SK-N-SH (cell line): ENCODE measurements at regions not wholly inside any gene's neighbourhood (a gene's known extent, or its start where the extent isn't known, plus 50 kb on each side); places are given as distances from the start of the nearest gene placed in this dataset.

Experiments used
- EP300 ChIP-seq, 2 experiments: IDR thresholded peaks; 2 replicates each; pipeline versions ENCODE4 v1.4.0 to v1.6.1; 2012; ENCODE audit warnings: borderline replicate concordance in 1 of 2, low read depth in 1 of 2, low read length in 1 of 2
- IRF3 ChIP-seq: fragments of 150-350 bp; IDR thresholded peaks from 2 replicates; pipeline ENCODE4 v1.6.1; 2016; ENCODE audit warnings: mild to moderate bottlenecking, low read depth, low read length
- MXI1 ChIP-seq: IDR thresholded peaks from 2 replicates; pipeline ENCODE4 v1.6.1; 2012; ENCODE audit warnings: mild to moderate bottlenecking, low read depth, low read length, improper control_type of control experiment
- TAF1 ChIP-seq: IDR thresholded peaks from 2 replicates; pipeline ENCODE4 v1.6.1; 2012; ENCODE audit warnings: low read depth, mild to moderate bottlenecking, low read length, moderate library complexity, borderline replicate concordance
- YY1 ChIP-seq: IDR thresholded peaks from 2 replicates; pipeline ENCODE4 v1.4.0; 2012; ENCODE audit warnings: low read depth, mild to moderate bottlenecking
- TF ChIP-seq, protein P1 (sequence below): fragments of 200-600 bp; sonication (generic); IDR thresholded peaks from 2 replicates; pipeline ENCODE4 v1.6.1; 2017; ENCODE audit warnings: antibody characterized with exemption, mild to moderate bottlenecking, moderate library complexity
- TF ChIP-seq, protein P2 (sequence below): IDR thresholded peaks from 2 replicates; pipeline ENCODE4 v1.4.0; 2012; ENCODE audit warnings: low read depth

GRCh38 chr14:86203843-86204242, 673.9 kb downstream of the FLRT2 start:
- TF ChIP-seq, protein P1, sequence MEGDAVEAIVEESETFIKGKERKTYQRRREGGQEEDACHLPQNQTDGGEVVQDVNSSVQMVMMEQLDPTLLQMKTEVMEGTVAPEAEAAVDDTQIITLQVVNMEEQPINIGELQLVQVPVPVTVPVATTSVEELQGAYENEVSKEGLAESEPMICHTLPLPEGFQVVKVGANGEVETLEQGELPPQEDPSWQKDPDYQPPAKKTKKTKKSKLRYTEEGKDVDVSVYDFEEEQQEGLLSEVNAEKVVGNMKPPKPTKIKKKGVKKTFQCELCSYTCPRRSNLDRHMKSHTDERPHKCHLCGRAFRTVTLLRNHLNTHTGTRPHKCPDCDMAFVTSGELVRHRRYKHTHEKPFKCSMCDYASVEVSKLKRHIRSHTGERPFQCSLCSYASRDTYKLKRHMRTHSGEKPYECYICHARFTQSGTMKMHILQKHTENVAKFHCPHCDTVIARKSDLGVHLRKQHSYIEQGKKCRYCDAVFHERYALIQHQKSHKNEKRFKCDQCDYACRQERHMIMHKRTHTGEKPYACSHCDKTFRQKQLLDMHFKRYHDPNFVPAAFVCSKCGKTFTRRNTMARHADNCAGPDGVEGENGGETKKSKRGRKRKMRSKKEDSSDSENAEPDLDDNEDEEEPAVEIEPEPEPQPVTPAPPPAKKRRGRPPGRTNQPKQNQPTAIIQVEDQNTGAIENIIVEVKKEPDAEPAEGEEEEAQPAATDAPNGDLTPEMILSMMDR = no peak
- TF ChIP-seq EP300 (IDR thresholded peaks at IDR 0.05; ENCODE audit: borderline replicate concordance in 1 of 2, low read depth in 1 of 2, low read length in 1 of 2) (no peak), YY1 (no peak), TAF1 (no peak), MXI1 (no peak), IRF3 (no peak)
- TF ChIP-seq, protein P2, sequence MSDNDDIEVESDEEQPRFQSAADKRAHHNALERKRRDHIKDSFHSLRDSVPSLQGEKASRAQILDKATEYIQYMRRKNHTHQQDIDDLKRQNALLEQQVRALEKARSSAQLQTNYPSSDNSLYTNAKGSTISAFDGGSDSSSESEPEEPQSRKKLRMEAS = no peak
